ENCODE measurements at regions not wholly inside any gene's neighbourhood (a gene's known extent, or its start where the extent isn't known, plus 50 kb on each side); places are given as distances from the start of the nearest gene placed in this dataset.

- Histone ChIP-seq H3K9me3 (ENCODE audit: low read depth, low read length) (no peaks in the 10 kb centered on the region), H3K4me3 (no peak overlapping the region), H3K36me3 (ENCODE audit: insufficient read depth, low read length) (no peaks in the 10 kb centered on the region), H3K27ac (no peak overlapping the region), H3K9ac (ENCODE audit: insufficient read length) (no peak overlapping the region)
- DNase-seq (ENCODE audit: low read depth, low spot score): no peak
- TF ChIP-seq FOXP2 (optimal IDR thresholded peaks at IDR 0.05; ENCODE audit: control extremely low read depth, extremely low read length, insufficient read depth) (no peak), POLR2AphosphoS5 (IDR thresholded peaks at IDR 0.05; ENCODE audit: borderline replicate concordance, low read depth, low read length) (no peak), EZH2 (IDR thresholded peaks at IDR 0.05) (no peak)
Observed at GRCh38 chr3:69446402-69447072, 60.6 kb upstream of the FRMD4B start.

- no peak for DNase-seq (ENCODE audit: low read depth, low spot score)
- no peak overlapping the region for H3K27ac ChIP-seq
- no peaks in the 10 kb centered on the region for H3K9me3 ChIP-seq (ENCODE audit: low read depth, low read length)
- H3K9ac ChIP-seq (ENCODE audit: insufficient read length): no peak overlapping the region
- TF ChIP-seq POLR2AphosphoS5 (IDR thresholded peaks at IDR 0.05; ENCODE audit: borderline replicate concordance, low read depth, low read length): no peak
- no peak for TF ChIP-seq EZH2 (IDR thresholded peaks at IDR 0.05)
- no peak for TF ChIP-seq FOXP2 (optimal IDR thresholded peaks at IDR 0.05; ENCODE audit: control extremely low read depth, extremely low read length, insufficient read depth)
- H3K36me3 ChIP-seq (ENCODE audit: insufficient read depth, low read length): no peaks in the 10 kb centered on the region
- no peak overlapping the region for H3K4me3 ChIP-seq
Observed at GRCh38 chr3:69445498-69445897, 59.6 kb upstream of the FRMD4B start.

GRCh38 chr3:69445024-69445423, 59.1 kb upstream of the FRMD4B start:
- H3K9ac ChIP-seq (ENCODE audit: insufficient read length): no peak overlapping the region
- H3K4me3 ChIP-seq: no peak overlapping the region
- no peak overlapping the region for H3K27ac ChIP-seq
- TF ChIP-seq POLR2AphosphoS5 (IDR thresholded peaks at IDR 0.05; ENCODE audit: borderline replicate concordance, low read depth, low read length): no peak
- TF ChIP-seq EZH2 (IDR thresholded peaks at IDR 0.05): no peak
- TF ChIP-seq FOXP2 (optimal IDR thresholded peaks at IDR 0.05; ENCODE audit: control extremely low read depth, extremely low read length, insufficient read depth): no peak
- no peak for DNase-seq (ENCODE audit: low read depth, low spot score)
- H3K36me3 ChIP-seq (ENCODE audit: insufficient read depth, low read length): no peaks in the 10 kb centered on the region
- H3K9me3 ChIP-seq (ENCODE audit: low read depth, low read length): no peaks in the 10 kb centered on the region

GRCh38 chr3:69443457-69443920, 57.6 kb upstream of the FRMD4B start:
- DNase-seq (ENCODE audit: low read depth, low spot score): no peak
- H3K36me3 ChIP-seq (ENCODE audit: insufficient read depth, low read length): no peaks in the 10 kb centered on the region
- TF ChIP-seq POLR2AphosphoS5 (IDR thresholded peaks at IDR 0.05; ENCODE audit: borderline replicate concordance, low read depth, low read length) (no peak), EZH2 (IDR thresholded peaks at IDR 0.05) (no peak), FOXP2 (optimal IDR thresholded peaks at IDR 0.05; ENCODE audit: control extremely low read depth, extremely low read length, insufficient read depth) (no peak)

GRCh38 chr3:69442771-69443311, 57.0 kb upstream of the FRMD4B start:
- H3K36me3 ChIP-seq (ENCODE audit: insufficient read depth, low read length): no peaks in the 10 kb centered on the region
- TF ChIP-seq FOXP2 (optimal IDR thresholded peaks at IDR 0.05; ENCODE audit: control extremely low read depth, extremely low read length, insufficient read depth) (no peak), EZH2 (IDR thresholded peaks at IDR 0.05) (no peak), POLR2AphosphoS5 (IDR thresholded peaks at IDR 0.05; ENCODE audit: borderline replicate concordance, low read depth, low read length) (no peak)
- H3K9ac ChIP-seq (ENCODE audit: insufficient read length): no peak overlapping the region
- H3K4me3 ChIP-seq: no peak overlapping the region
- H3K9me3 ChIP-seq (ENCODE audit: low read depth, low read length): no peaks in the 10 kb centered on the region
- no peak for DNase-seq (ENCODE audit: low read depth, low spot score)
- no peak overlapping the region for H3K27ac ChIP-seq

More at GRCh38 chr3:69443457-69443920, 57.6 kb upstream of the FRMD4B start:
- Histone ChIP-seq H3K4me3 (no peak overlapping the region), H3K27ac (no peak overlapping the region), H3K9ac (ENCODE audit: insufficient read length) (no peak overlapping the region), H3K9me3 (ENCODE audit: low read depth, low read length) (no peaks in the 10 kb centered on the region)

GRCh38 chr3:69441732-69442131, 55.8 kb upstream of the FRMD4B start:
- no peaks in the 10 kb centered on the region for H3K36me3 ChIP-seq (ENCODE audit: insufficient read depth, low read length)

GRCh38 chr3:69441040-69441439, 55.2 kb upstream of the FRMD4B start:
- Histone ChIP-seq H3K9ac (ENCODE audit: insufficient read length) (no peak overlapping the region), H3K27ac (no peak overlapping the region), H3K36me3 (ENCODE audit: insufficient read depth, low read length) (no peaks in the 10 kb centered on the region), H3K4me3 (no peak overlapping the region), H3K9me3 (ENCODE audit: low read depth, low read length) (no peaks in the 10 kb centered on the region)
- TF ChIP-seq EZH2 (IDR thresholded peaks at IDR 0.05): no peak
- no peak for TF ChIP-seq POLR2AphosphoS5 (IDR thresholded peaks at IDR 0.05; ENCODE audit: borderline replicate concordance, low read depth, low read length)
- no peak for TF ChIP-seq FOXP2 (optimal IDR thresholded peaks at IDR 0.05; ENCODE audit: control extremely low read depth, extremely low read length, insufficient read depth)
- DNase-seq (ENCODE audit: low read depth, low spot score): no peak

More at GRCh38 chr3:69441732-69442131, 55.8 kb upstream of the FRMD4B start:
- DNase-seq (ENCODE audit: low read depth, low spot score): no peak
- Histone ChIP-seq H3K9me3 (ENCODE audit: low read depth, low read length) (no peaks in the 10 kb centered on the region), H3K27ac (no peak overlapping the region), H3K4me3 (no peak overlapping the region), H3K9ac (ENCODE audit: insufficient read length) (no peak overlapping the region)
- TF ChIP-seq FOXP2 (optimal IDR thresholded peaks at IDR 0.05; ENCODE audit: control extremely low read depth, extremely low read length, insufficient read depth) (no peak), POLR2AphosphoS5 (IDR thresholded peaks at IDR 0.05; ENCODE audit: borderline replicate concordance, low read depth, low read length) (no peak), EZH2 (IDR thresholded peaks at IDR 0.05) (no peak)

GRCh38 chr3:69439643-69440270, 53.9 kb upstream of the FRMD4B start:
- Histone ChIP-seq H3K9me3 (ENCODE audit: low read depth, low read length) (no peaks in the 10 kb centered on the region), H3K27ac (no peak overlapping the region), H3K36me3 (ENCODE audit: insufficient read depth, low read length) (no peaks in the 10 kb centered on the region), H3K9ac (ENCODE audit: insufficient read length) (no peak overlapping the region), H3K4me3 (no peak overlapping the region)
- DNase-seq (ENCODE audit: low read depth, low spot score): no peak
- TF ChIP-seq POLR2AphosphoS5 (IDR thresholded peaks at IDR 0.05; ENCODE audit: borderline replicate concordance, low read depth, low read length) (no peak), EZH2 (IDR thresholded peaks at IDR 0.05) (no peak), FOXP2 (optimal IDR thresholded peaks at IDR 0.05; ENCODE audit: control extremely low read depth, extremely low read length, insufficient read depth) (no peak)

Measured in SK-N-MC (cell line).